ENCODE measurements at regions not wholly inside any gene's neighbourhood (a gene's known extent, or its start where the extent isn't known, plus 50 kb on each side); places are given as distances from the start of the nearest gene placed in this dataset.

DNA sequence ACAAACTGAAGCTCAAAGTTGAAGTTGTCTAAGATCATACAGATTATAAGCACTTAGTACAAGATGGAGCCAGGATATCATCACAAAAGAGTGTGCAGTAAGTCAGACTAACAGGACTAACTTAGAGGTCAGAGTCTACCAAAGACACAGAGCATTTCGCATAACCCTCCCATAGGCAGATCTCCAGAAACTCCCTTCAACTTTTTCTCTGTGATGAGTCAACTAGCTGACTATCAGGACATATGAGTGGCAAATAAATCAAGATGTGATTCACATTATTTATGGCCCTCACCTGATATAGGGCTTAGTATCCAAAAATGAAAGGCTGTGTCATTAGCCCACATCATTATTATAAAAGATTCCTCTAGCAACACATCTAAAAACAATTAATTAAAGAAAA, 484.6 kb downstream of the GALC start:
- DNase-seq: no peak

DNA sequence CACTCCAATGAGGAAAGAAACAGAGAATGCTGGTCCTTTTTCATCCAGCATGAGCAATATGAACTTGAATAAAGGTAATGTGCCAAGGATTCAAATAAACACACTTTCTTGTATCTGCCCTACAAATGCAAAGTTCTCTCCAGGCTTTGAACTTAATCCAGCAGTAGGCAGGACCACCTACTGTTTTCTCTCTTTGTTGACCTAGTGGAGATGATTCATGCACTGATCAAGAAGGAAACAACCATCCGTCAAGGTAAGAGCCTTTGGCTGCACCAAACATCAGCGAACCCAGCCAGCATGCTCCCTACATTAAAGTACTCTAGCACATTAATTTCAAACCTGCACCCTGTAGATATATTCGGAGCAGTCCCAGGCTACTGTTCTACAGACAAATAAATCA, 489.3 kb downstream of the GALC start:
- DNase-seq: no peak

- DNase-seq: no peak
Measured at GRCh38 chr14:87497301-87497700, 495.7 kb downstream of the GALC start.

DNA sequence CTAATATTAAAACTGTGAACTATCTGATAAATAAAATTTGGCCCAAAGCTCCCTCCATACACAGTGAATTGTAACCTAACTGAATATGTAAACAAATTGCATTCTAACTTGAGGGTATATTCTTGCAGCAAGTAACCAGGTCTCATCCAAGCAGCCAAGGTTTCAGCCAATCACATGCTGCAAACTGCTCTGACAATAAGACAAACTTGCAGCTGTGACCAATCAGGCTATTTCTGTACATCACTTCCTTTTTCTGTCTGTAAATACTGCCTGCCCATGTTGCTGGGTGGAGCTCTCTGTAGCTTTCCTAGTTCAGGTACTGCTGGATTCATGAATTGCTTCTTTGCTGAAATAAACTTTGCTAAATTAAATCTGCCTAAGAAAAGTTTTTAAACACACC, 499.0 kb downstream of the GALC start:
- no peak for DNase-seq

DNA sequence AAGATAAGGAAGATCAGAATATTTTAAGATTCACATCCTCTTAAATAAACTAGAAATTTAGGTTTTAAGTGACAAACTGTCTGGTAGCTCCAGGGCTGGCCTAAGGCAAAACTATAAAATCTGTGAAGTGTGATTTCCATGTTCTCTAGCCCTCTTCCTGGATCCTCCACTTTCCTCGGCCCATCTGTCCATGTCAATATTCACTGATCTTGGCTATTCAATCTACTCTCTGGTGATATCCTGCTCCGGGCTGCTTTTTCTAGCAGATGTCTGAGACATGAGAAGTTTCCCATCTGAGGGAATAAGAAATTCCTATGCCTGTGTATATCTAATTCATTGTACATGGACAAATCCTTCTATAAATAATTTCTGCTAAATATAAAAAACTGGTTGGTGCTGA, 500.4 kb downstream of the GALC start:
- DNase-seq: no peak

- DNase-seq: no peak
Measured at GRCh38 chr14:87491816-87492215, 501.2 kb downstream of the GALC start.

DNA sequence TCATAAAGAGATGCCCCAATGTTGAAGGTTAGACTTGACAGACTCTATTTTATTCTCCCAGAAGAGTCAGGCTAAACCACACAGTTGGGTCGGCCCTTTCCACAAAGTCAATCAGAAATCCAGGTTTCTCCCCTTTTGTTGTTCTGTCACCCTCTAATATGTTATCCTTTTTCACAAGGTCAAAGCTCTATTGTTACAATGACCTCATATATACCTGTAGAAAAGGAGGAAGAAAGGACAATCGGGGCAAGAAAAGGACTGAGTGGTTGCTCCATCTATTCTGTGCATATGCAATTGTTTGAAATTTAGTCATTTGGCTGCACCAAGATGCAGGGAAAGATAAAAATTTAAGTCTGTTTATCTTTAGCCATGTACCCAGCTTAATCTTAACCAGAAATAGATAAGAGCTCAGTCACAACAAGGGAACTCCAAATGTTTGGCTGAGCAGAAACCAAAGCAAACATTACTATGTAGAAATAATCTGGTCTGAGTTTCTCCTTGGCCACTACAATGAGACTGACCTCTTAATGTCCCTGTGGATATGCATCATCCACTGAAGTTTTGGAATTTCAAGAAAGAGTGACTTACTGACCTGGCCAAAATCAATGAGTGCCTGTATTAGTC, 503.7 kb downstream of the GALC start:
- DNase-seq: no peak

- DNase-seq: no peak
Measured at GRCh38 chr14:87483271-87484260, 509.4 kb downstream of the GALC start.

- DNase-seq: no peak
Measured at GRCh38 chr14:87468531-87468930, 524.5 kb downstream of the GALC start.

DNA sequence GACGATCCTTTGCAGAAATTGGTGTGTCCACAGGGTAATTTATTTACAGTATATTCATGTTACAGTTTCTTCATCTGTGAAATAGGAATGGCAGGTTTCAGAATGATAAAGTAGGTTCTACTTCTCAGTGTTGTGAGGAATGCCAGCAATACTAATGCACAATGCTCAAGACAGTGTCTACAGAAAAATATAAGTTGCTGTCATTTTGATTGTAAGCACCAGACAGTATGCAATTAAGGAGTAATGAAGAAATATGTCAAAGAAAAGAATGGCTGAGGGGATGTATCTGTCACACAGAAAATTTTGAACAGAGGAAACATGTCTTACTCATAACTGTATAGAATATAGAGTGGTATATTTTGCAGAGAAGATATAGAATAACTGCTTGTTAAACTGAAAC, 525.4 kb downstream of the GALC start:
- DNase-seq: no peak

DNA sequence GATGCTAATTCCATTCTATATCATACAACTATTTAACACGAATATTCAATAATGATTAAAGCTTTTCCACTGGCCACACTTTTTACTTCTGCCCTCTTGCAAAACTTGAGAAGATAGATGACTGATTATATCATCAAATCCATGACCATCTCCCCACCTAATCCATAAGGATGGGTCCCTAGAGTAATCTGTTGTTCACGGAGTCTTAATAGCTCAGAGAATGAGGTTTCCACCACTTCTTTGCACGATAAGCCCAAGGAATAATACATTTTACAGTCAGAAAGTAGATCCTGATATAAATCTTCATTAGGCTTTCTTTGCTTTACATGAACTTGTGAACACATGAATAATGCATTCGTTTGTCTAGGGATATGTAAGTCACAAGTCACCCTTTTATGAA, 527.2 kb downstream of the GALC start:
- no peak for DNase-seq

- no peak for DNase-seq
Measured at GRCh38 chr14:87461704-87462103, 531.3 kb downstream of the GALC start.

DNA sequence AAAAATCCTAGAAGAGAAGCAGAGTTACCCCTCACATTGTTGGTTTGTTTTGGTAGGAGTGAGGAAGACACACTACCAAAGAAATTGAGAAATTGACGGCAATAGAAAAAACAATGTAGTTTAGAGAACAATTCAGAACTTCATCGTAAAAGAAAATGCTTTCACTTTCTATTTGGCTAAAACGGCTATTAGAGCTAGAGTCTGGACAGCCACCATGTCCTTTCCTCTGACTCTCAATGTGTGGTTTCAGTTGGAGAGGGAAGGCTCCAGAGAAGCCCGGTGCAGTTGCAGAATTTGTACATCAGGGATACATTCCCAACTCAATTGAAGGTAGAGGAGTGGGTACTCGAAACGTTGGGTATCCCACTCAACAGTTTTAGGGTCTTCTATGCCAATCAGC, 535.3 kb downstream of the GALC start:
- no peak for DNase-seq

DNA sequence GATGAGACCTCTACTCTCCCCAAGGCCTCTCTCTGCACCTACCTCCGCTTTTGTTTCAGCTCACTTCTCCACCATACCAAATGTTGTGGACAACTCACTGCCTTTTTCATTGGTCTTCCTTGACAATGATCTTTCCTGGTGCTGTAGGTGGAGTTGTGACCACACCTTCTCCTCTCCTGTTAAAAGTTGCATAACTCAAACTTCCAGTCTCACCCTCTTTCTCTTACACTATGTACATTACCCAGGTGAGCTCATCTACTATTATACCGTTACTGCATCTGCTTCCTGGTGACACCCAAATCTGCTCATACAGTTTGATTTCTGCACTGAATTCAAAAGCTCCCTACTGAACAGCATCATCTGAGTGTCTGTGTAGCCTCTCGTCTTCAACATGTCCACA, 542.8 kb downstream of the GALC start:
- DNase-seq: no peak

GRCh38 chr14:87449016-87449415, 544.0 kb downstream of the GALC start:
- no peak for DNase-seq

GRCh38 chr14:87443787-87444186, 549.2 kb downstream of the GALC start:
- DNase-seq: no peak

DNA sequence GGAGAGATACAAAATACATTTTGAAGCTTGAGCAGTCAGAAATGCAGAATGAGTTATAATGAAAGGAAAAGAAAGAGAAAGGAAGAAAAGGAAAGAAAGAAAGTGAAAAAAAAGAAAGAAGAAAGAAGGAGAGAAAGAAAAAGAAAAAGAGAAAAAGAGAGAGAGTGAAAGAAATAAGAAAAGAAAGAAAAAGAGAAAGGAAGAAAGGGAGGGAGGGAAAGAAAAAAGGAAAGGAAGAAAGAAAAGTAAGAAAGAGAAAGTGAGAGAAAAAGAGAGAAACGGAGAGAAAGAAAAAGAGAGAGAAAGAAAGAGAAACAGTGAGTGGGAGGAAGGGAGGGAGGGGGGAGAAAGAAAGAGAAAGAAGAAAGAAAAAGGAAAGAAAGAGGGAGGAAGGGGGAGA, 549.9 kb downstream of the GALC start:
- DNase-seq: no peak

GRCh38 chr14:87437158-87437557, 555.8 kb downstream of the GALC start:
- DNase-seq: no peak

DNA sequence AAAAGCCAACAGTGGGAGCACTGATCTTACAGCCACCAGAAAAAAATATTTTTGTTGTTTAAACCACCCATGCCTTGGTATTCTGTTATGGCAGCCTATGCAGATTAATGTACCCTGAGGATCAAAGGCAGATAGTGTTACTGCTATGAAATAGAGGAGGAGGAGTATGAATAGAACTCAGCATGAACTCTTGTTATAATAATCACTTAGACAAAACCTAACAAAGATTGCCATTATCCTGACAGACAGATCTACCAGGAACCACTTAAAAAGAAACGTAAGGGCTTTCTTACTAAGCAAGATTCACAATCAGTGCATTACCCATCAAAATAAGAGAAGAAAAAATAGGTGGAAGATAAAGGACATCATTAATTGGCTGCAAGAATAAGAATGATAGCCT, 558.3 kb downstream of the GALC start:
- DNase-seq: no peak

DNA sequence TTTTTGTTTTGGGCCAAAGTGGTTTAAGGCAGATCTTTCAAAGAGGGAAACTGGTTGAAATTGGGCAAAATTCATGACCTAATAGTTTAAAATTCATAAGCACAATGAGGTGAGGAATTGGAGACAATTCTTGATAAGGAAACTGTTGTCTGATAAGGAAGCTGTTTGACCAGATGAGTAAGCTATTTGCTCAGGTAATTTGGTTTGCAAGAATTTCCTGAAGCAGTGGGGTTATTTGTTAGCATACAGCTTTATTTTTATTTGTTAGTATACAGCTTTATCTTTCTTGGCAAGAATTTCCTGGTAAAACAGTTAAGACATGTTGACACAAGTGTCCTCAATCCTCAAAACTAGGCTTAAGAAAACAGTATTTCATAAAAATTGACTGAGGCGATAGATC, 559.0 kb downstream of the GALC start:
- DNase-seq: no peak

- no peak for DNase-seq
Measured at GRCh38 chr14:87432698-87433097, 560.3 kb downstream of the GALC start.

GRCh38 chr14:87430810-87431209, 562.2 kb downstream of the GALC start:
- no peak for DNase-seq

DNA sequence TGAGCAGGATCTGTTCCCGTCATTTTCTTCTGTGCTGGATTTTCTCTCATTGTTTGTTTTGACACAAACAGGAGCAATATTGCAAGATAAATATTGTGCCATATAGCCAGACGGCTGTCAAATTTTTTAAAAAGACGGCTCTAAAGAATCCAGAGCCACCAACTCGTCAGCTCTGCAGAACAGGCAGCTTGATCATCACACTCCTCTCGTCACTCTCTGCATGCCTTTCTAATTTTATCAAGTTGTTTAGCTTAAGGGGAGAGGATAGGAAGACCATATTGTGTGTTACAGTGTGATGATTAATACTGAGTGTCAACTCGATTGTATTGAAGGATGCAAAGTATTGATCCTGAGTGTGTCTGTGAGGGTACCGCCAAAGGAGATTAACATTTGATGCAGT, 562.8 kb downstream of the GALC start:
- no peak for DNase-seq

DNA sequence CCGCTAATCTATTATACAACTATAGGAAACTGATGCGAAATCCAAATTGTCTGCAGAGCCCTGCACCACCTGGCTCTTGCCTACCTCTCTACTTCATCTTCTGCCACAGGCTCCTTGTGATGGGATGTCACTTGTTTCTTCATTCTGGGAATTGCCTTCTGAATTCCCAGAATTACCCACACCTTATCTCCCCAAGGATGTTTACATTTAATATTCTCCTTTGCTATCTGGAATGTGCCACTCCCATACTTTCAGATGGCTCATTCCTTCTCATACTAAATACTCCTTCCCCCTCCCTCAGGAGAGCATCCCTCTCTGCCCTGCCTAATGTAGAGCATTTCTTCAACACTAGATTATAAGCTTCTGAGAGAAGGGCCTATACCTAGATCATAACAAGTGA, 573.1 kb downstream of the GALC start:
- DNase-seq: no peak

Data from C1 segment of cervical spinal cord (tissue), 14 donors.